HCT116 (cell line): ENCODE measurements at regions not wholly inside any gene's neighbourhood (a gene's known extent, or its start where the extent isn't known, plus 50 kb on each side); places are given as distances from the start of the nearest gene placed in this dataset.

ENCODE experiments used
- ATAC-seq: fragments of 200-7000 bp; cut with Tn5 transposase; 2 replicates; pipeline ENCODE4 v1.9.1; 2020; ENCODE audit warnings: mild to moderate bottlenecking, moderate library complexity
- BruUV-seq: library from RNA; stranded (reverse); fragments of 400-500 nt; replicated peaks from 2 replicates; lab custom pipeline; 2021; lab: Mats Ljungman, UMichigan
- CTCF ChIA-PET: fragments of 300-600 bp; sonication (Branson Sonifier 250); formaldehyde crosslinking; loops from one replicate; lab custom pipeline; 2021; ENCODE audit warnings: antibody characterized with exemption; lab: Charles Lee
- POLR2A ChIA-PET: fragments of 300-600, 350-600 bp; sonication (Branson Sonifier 250); formaldehyde crosslinking; loops from one replicate; lab custom pipeline; 2021; ENCODE audit warnings: antibody characterized with exemption; lab: Charles Lee
- RAD21 ChIA-PET, 2 experiments: fragments of 300-600 bp; sonication (Branson Sonifier 250); formaldehyde crosslinking; loops; one replicate each; lab custom pipeline; 2023; ENCODE audit warnings: low total read pairs in 2 of 2; ENCODE audit not compliant: uncharacterized antibody in 2 of 2, unreplicated experiment in 2 of 2, low non-redundant PET in 1 of 2; lab: Charles Lee
- DNase-seq: peaks from one replicate; pipeline ENCODE4 v3.0.0-alpha.2; 2010; ENCODE audit warnings: low read depth, low spot score
- H2AFZ ChIP-seq: fragments of 200-600 bp; shearing (Covaris generic), sonication (generic); 2 replicates; pipeline ENCODE4 v1.6.1; 2017; ENCODE audit warnings: low read depth, mixed run types, mixed read lengths, antibody characterized with exemption, low read length; ENCODE audit not compliant: poor library complexity, severe bottlenecking
- H3K27ac ChIP-seq: 2 replicates; pipeline ENCODE4 v1.5.1; 2012; ENCODE audit warnings: low read depth, low read length
- H3K27me3 ChIP-seq: fragments of 200-600 bp; sonication (generic); 2 replicates; pipeline ENCODE4 v1.6.1; 2016; ENCODE audit warnings: mixed run types, low read length, mixed read lengths; ENCODE audit not compliant: insufficient read depth
- H3K36me3 ChIP-seq, 2 experiments: fragments of 200-500 bp in 1 of 2; fragments of 200-600 bp in 1 of 2; sonication (Bioruptor generic) in 1 of 2; sonication (generic) in 1 of 2; 2 replicates each; pipeline versions ENCODE4 v1.5.1 to v1.6.1; 2014 to 2016; ENCODE audit warnings: low read length in 2 of 2, inconsistent platforms in 1 of 2, mixed read lengths in 1 of 2, mixed run types in 1 of 2; ENCODE audit not compliant: insufficient read depth in 2 of 2, control insufficient read depth in 1 of 2
- H3K4me1 ChIP-seq, 2 experiments: fragments of 200-600 bp in 1 of 2; sonication (generic) in 1 of 2; 2 replicates each; pipeline versions ENCODE4 v1.5.1 to v1.6.1; 2012 to 2017; ENCODE audit warnings: low read length in 2 of 2, inconsistent platforms in 1 of 2, mild to moderate bottlenecking in 1 of 2, mixed read lengths in 1 of 2, mixed run types in 1 of 2, moderate library complexity in 1 of 2; ENCODE audit not compliant: insufficient read depth in 2 of 2, control insufficient read depth in 1 of 2
- H3K4me2 ChIP-seq: fragments of 200-600 bp; sonication (generic); 2 replicates; pipeline ENCODE4 v1.6.1; 2017; ENCODE audit warnings: mixed run types, low read length, mixed read lengths
- H3K4me3 ChIP-seq, 2 experiments: fragments of 200-600 bp in 1 of 2; sonication (generic) in 1 of 2; replicated peaks in 1 of 2; 2 replicates each; pipeline ENCODE4 v1.5.1; 2011 to 2016; ENCODE audit warnings: low read length in 2 of 2, control low read depth in 1 of 2, low read depth in 1 of 2, mild to moderate bottlenecking in 1 of 2, mixed read lengths in 1 of 2, mixed run types in 1 of 2
- H3K79me2 ChIP-seq: fragments of 200-600 bp; sonication (generic); 2 replicates; pipeline ENCODE4 v1.6.1; 2017; ENCODE audit warnings: mild to moderate bottlenecking, mixed run types, low read length, moderate library complexity, mixed read lengths; ENCODE audit not compliant: insufficient read depth
- H3K9ac ChIP-seq: fragments of 200-600 bp; sonication (generic); 2 replicates; pipeline ENCODE4 v1.6.1; 2016; ENCODE audit warnings: low read length, mixed read lengths
- H3K9me2 ChIP-seq: fragments of 200-600 bp; sonication (generic), shearing (Covaris generic); 2 replicates; pipeline ENCODE4 v1.6.1; 2017; ENCODE audit warnings: mixed run types, mild to moderate bottlenecking, moderate library complexity; ENCODE audit not compliant: insufficient read depth
- H3K9me3 ChIP-seq, 2 experiments: fragments of 200-500 bp in 1 of 2; fragments of 200-600 bp in 1 of 2; sonication (Bioruptor generic) in 1 of 2; sonication (generic) in 1 of 2; 2 replicates each; pipeline ENCODE4 v1.6.1; 2014 to 2017; ENCODE audit warnings: low read length in 2 of 2, mixed read lengths in 2 of 2, inconsistent platforms in 1 of 2, low read depth in 1 of 2, mild to moderate bottlenecking in 1 of 2, mixed run types in 1 of 2, moderate library complexity in 1 of 2; ENCODE audit not compliant: control insufficient read depth in 1 of 2, insufficient read depth in 1 of 2
- H4K20me1 ChIP-seq: fragments of 200-600 bp; sonication (generic), shearing (Covaris generic); 2 replicates; pipeline ENCODE4 v1.6.1; 2017; ENCODE audit warnings: mixed run types, mild to moderate bottlenecking, moderate library complexity; ENCODE audit not compliant: insufficient read depth
- ATF3 ChIP-seq: IDR thresholded peaks from 2 replicates; pipeline ENCODE4 v1.6.1; 2012
- CBX3 ChIP-seq: IDR thresholded peaks from 2 replicates; pipeline ENCODE4 v1.6.1; 2012; ENCODE audit warnings: low read depth
- CTCF ChIP-seq, 3 experiments: fragments of 200-600 bp in 1 of 3; sonication (generic) in 1 of 3; IDR thresholded peaks in 2 of 3; conservative IDR thresholded peaks in 1 of 3; 2 replicates each; pipeline ENCODE4 v1.5.1; 2012 to 2017; ENCODE audit warnings: low read depth in 2 of 3, low read length in 2 of 3, antibody characterized with exemption in 1 of 3, borderline replicate concordance in 1 of 3, control low read depth in 1 of 3, mild to moderate bottlenecking in 1 of 3, mixed read lengths in 1 of 3, mixed run types in 1 of 3, moderate library complexity in 1 of 3; ENCODE audit not compliant: insufficient read depth in 1 of 3
- EZH2 ChIP-seq: fragments of 200-600 bp; sonication (generic); IDR thresholded peaks from 2 replicates; pipeline ENCODE4 v1.6.1; 2017; ENCODE audit warnings: antibody characterized with exemption, mixed run types
- EZH2phosphoT487 ChIP-seq: fragments of 200-600 bp; IDR thresholded peaks from 2 replicates; pipeline ENCODE4 v1.6.1; 2018; ENCODE audit warnings: antibody characterized with exemption, borderline replicate concordance
- FOSL1 ChIP-seq: IDR thresholded peaks from 2 replicates; pipeline ENCODE4 v1.6.1; 2012; ENCODE audit warnings: low read depth
- JUND ChIP-seq: IDR thresholded peaks from 2 replicates; pipeline ENCODE4 v1.6.1; 2012
- MAX ChIP-seq: IDR thresholded peaks from 2 replicates; pipeline ENCODE4 v1.6.1; 2012
- POLR2A ChIP-seq: IDR thresholded peaks from 2 replicates; pipeline ENCODE4 v1.7.0; 2011; ENCODE audit warnings: borderline replicate concordance; ENCODE audit not compliant: insufficient read depth, insufficient read length; ENCODE audit errors: extremely low read depth
- RAD21 ChIP-seq: IDR thresholded peaks from 2 replicates; pipeline ENCODE4 v1.6.1; 2012; ENCODE audit warnings: low read depth, mild to moderate bottlenecking
- SIN3A ChIP-seq: IDR thresholded peaks from 2 replicates; pipeline ENCODE4 v1.6.1; 2012; ENCODE audit warnings: low read depth
- SP1 ChIP-seq: IDR thresholded peaks from 2 replicates; pipeline ENCODE4 v1.6.1; 2012; ENCODE audit warnings: low read depth
- SRF ChIP-seq: IDR thresholded peaks from 2 replicates; pipeline ENCODE4 v1.6.1; 2012; ENCODE audit warnings: low read depth
- TCF7L2 ChIP-seq: IDR thresholded peaks from 2 replicates; pipeline ENCODE4 v1.7.0; 2011; ENCODE audit warnings: borderline replicate concordance, inconsistent platforms; ENCODE audit not compliant: insufficient read depth, insufficient read length; ENCODE audit errors: extremely low read depth
- YY1 ChIP-seq: IDR thresholded peaks from 2 replicates; pipeline ENCODE4 v1.6.1; 2011; ENCODE audit warnings: low read length, low read depth, moderate library complexity, mild to moderate bottlenecking; ENCODE audit not compliant: insufficient replicate concordance; ENCODE audit errors: extremely low read depth
- ZBTB33 ChIP-seq: IDR thresholded peaks from 2 replicates; pipeline ENCODE4 v1.6.1; 2011; ENCODE audit warnings: mild to moderate bottlenecking, low read length, moderate library complexity; ENCODE audit not compliant: insufficient replicate concordance; ENCODE audit errors: extremely low read depth
- ZFX ChIP-seq: fragments of 450-650 bp; IDR thresholded peaks from 2 replicates; pipeline ENCODE4 v1.6.1; 2017
- ZNF274 ChIP-seq: fragments of 200-500 bp; sonication (Bioruptor generic); IDR thresholded peaks from 2 replicates; pipeline ENCODE4 v1.6.1; 2014; ENCODE audit warnings: mild to moderate bottlenecking, low read depth, low read length, inconsistent platforms
- intact Hi-C: fragments of 100-400 bp; cut with micrococcal nuclease; formaldehyde crosslinking; loops from 2 replicates; pipeline ENCODE4 v1.10.0; 2022

- intact Hi-C loops: no loop called here
These were observed 633.4 kb upstream of the COBL start for GRCh38 chr7:51949726-51950644.

More at GRCh38 chr7:51949726-51950644, 633.4 kb upstream of the COBL start:
- BruUV-seq: no TSS peak
- Histone ChIP-seq H3K4me2 (no peak overlapping the region), H3K9me2 (no peaks in the 10 kb centered on the region), H3K4me3 (no peak overlapping the region), H3K27ac (no peak overlapping the region), H4K20me1 (no peaks in the 10 kb centered on the region), H3K4me1 (no peaks in the 10 kb centered on the region), H3K79me2 (no peaks in the 10 kb centered on the region), H3K27me3 (no peaks in the 10 kb centered on the region), H3K9ac (no peak overlapping the region), H2AFZ (no peak overlapping the region), H3K36me3 (no peaks in the 10 kb centered on the region), H3K9me3 (peaks cover 8 to 18% of the 10 kb centered on the region in 2 experiments; a peak in 2 of 4 replicates)
- ATAC-seq (no peak), DNase-seq (no peak)
- ChIA-PET CTCF (no interaction called here), RAD21 (no interaction called here), POLR2A (no interaction called here)
- TF ChIP-seq MAX: no peak
- no peak for TF ChIP-seq SRF
- TF ChIP-seq SIN3A: no peak
- no peak for TF ChIP-seq ATF3
- no peak for TF ChIP-seq ZFX
- TF ChIP-seq EZH2: no peak
- no peak for TF ChIP-seq EZH2phosphoT487
- TF ChIP-seq JUND: no peak
- no peak for TF ChIP-seq YY1
- TF ChIP-seq POLR2A: no peak
- no peak for TF ChIP-seq CBX3
- TF ChIP-seq FOSL1: no peak
- TF ChIP-seq ZBTB33: no peak
- no peak for TF ChIP-seq ZNF274
- TF ChIP-seq SP1: no peak
- TF ChIP-seq TCF7L2: no peak
- no peak for TF ChIP-seq RAD21
- no peak for TF ChIP-seq CTCF (IDR thresholded peaks at IDR 0.05 in 2 of 3, conservative IDR thresholded peaks at IDR 0.05 in 1 of 3; ENCODE audit: borderline replicate concordance in 1 of 3, insufficient read depth in 1 of 3, low read depth in 2 of 3, low read length in 2 of 3)
